ENCODE measurements at regions not wholly inside any gene's neighbourhood (a gene's known extent, or its start where the extent isn't known, plus 50 kb on each side); places are given as distances from the start of the nearest gene placed in this dataset.

DNA sequence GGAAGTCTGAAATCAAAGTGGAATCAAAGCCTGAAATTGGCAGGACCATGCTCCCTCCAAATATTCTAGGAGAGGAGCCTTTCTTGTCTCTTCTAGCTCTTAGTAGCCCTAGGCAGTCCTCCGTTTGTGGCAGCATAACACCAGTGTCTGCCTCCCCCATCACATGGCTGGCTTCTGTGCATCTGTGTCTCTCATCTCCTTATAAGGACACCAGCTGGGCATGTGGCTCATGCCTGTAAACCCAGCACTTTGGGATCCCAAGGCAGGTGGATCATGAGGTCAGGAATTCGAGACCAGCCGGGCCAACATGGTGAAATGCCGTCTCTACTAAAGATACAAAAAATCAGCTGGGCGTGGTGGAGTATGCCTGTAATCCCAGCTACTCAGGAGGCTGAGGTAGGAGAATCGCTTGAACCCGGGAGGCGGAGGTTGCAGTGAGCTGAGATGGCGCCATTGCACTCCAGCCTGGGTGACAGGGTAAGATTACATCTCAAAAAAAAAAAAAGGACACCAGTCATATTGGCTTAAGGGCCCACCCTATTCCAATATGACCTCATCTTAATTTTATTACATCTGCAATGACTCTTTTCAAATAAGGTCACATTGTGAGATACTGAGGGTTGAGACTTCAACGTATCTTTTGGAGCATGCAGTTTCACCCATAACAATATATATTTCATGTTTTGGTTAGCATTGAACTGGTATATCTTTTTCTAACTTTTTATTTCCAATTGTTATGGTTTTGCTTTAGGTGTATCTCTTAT is 148.0 kb upstream of the TPM1 start:
- Histone ChIP-seq H3K9me3 (ENCODE audit: low read depth, low read length, poor library complexity, severe bottlenecking) (no peaks in the 10 kb centered on the region), H3K4me1 (ENCODE audit: insufficient read depth, low read length, poor library complexity, severe bottlenecking) (peaks cover 11% of the 10 kb centered on the region), H3K4me3 (ENCODE audit: low read depth, low read length, poor library complexity, severe bottlenecking) (no peak overlapping the region), H3K27ac (ENCODE audit: low read depth, low read length, poor library complexity, severe bottlenecking) (no peak overlapping the region), H3K27me3 (replicated peaks; ENCODE audit: insufficient read depth, low read depth, low read length, poor library complexity) (no peaks in the 10 kb centered on the region), H3K36me3 (ENCODE audit: insufficient read depth, low read length, poor library complexity, severe bottlenecking) (no peaks in the 10 kb centered on the region)
- intact Hi-C loops (cut with micrococcal nuclease; ENCODE audit: unreplicated experiment) = no loop called here
- POLR2A ChIA-PET (ENCODE audit: low non-redundant PET) = no interaction called here
- BruUV-seq (replicated peaks) = no TSS peak
- TF ChIP-seq, protein P1, sequence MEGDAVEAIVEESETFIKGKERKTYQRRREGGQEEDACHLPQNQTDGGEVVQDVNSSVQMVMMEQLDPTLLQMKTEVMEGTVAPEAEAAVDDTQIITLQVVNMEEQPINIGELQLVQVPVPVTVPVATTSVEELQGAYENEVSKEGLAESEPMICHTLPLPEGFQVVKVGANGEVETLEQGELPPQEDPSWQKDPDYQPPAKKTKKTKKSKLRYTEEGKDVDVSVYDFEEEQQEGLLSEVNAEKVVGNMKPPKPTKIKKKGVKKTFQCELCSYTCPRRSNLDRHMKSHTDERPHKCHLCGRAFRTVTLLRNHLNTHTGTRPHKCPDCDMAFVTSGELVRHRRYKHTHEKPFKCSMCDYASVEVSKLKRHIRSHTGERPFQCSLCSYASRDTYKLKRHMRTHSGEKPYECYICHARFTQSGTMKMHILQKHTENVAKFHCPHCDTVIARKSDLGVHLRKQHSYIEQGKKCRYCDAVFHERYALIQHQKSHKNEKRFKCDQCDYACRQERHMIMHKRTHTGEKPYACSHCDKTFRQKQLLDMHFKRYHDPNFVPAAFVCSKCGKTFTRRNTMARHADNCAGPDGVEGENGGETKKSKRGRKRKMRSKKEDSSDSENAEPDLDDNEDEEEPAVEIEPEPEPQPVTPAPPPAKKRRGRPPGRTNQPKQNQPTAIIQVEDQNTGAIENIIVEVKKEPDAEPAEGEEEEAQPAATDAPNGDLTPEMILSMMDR (conservative IDR thresholded peaks at IDR 0.05; ENCODE audit: low read depth, low read length) = no peak
- TF ChIP-seq EZH2 (IDR thresholded peaks at IDR 0.05; ENCODE audit: borderline replicate concordance, low read depth, low read length, poor library complexity, severe bottlenecking) = no peak
- DNase-seq (ENCODE audit: low spot score) = no peak
- CTCF ChIA-PET = no interaction called here

DNA sequence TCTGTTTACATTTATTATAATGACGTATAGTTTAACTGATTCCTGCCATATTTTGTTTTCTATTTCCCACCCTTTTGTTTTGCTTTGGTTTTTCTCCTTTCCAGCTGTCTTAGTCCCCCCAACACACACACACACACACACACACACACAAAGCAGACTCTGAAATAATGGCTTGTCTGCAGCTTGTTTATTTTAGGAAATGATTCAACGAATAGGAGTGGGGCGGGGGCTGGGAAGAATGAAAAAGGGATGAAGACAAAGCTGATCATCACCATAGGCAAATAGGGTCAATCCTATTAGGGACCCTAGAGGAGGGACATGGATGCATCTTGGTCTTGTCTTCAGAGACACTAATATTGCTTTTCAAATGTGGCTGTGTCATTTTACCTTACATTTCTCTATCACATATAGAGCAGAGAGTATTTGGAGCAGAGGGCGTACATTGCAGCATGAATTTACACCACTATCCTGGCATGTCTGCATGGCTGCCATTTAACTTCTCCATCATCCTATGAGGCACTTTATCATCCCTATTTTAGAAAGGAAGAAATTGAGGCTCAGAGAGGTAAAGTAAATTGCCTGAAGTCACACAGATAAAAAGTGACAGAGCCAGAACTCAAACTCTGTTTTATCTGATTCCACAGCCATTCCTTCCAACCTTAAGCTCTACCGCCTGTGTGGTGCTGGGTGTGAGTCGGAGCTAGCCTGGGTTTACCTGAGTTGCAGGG is 147.2 kb upstream of the TPM1 start:
- ChIA-PET CTCF (no interaction called here), POLR2A (ENCODE audit: low non-redundant PET) (interaction anchor here (0.6 kb wide), 1 partner anchor 592 kb away, joined by 3 read pairs; no protein-coding TSS in a partner anchor)
- Histone ChIP-seq H3K4me1 (ENCODE audit: insufficient read depth, low read length, poor library complexity, severe bottlenecking) (peaks cover 11% of the 10 kb centered on the region), H3K27ac (ENCODE audit: low read depth, low read length, poor library complexity, severe bottlenecking) (no peak overlapping the region), H3K27me3 (replicated peaks; ENCODE audit: insufficient read depth, low read depth, low read length, poor library complexity) (no peaks in the 10 kb centered on the region), H3K9me3 (ENCODE audit: low read depth, low read length, poor library complexity, severe bottlenecking) (no peaks in the 10 kb centered on the region), H3K4me3 (ENCODE audit: low read depth, low read length, poor library complexity, severe bottlenecking) (no peak overlapping the region), H3K36me3 (ENCODE audit: insufficient read depth, low read length, poor library complexity, severe bottlenecking) (no peaks in the 10 kb centered on the region)
- no peak for DNase-seq (ENCODE audit: low spot score)
- intact Hi-C loops (cut with micrococcal nuclease; ENCODE audit: unreplicated experiment) = no loop called here
- no TSS peak for BruUV-seq (replicated peaks)
- TF ChIP-seq, protein P1 (conservative IDR thresholded peaks at IDR 0.05; ENCODE audit: low read depth, low read length) = no peak
- no peak for TF ChIP-seq EZH2 (IDR thresholded peaks at IDR 0.05; ENCODE audit: borderline replicate concordance, low read depth, low read length, poor library complexity, severe bottlenecking)

DNA sequence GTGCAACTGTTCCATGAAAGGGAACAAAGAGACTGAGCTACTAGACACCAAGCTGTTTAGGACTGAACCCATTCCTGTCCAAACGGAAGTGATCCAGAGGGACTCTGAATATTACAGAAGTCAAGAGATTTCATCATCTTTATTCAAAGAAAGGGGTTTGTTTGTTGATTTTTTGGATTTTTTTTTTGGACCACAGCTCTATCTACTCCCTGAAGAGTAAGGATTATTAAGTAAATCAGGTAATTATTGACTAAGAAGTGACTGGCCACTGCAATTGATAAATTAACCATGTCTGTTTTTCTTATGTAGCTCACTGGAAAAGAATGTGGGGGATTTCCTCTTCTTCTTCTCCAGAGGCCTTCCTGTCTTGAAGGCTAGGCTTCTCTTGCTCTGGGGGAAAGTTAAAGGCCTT is 146.6 kb upstream of the TPM1 start:
- Histone ChIP-seq H3K27ac (ENCODE audit: low read depth, low read length, poor library complexity, severe bottlenecking) (no peak overlapping the region), H3K4me3 (ENCODE audit: low read depth, low read length, poor library complexity, severe bottlenecking) (no peak overlapping the region), H3K36me3 (ENCODE audit: insufficient read depth, low read length, poor library complexity, severe bottlenecking) (no peaks in the 10 kb centered on the region), H3K4me1 (ENCODE audit: insufficient read depth, low read length, poor library complexity, severe bottlenecking) (peaks cover 11% of the 10 kb centered on the region), H3K9me3 (ENCODE audit: low read depth, low read length, poor library complexity, severe bottlenecking) (no peaks in the 10 kb centered on the region), H3K27me3 (replicated peaks; ENCODE audit: insufficient read depth, low read depth, low read length, poor library complexity) (no peaks in the 10 kb centered on the region)
- TF ChIP-seq, protein P1 (conservative IDR thresholded peaks at IDR 0.05; ENCODE audit: low read depth, low read length) = no peak
- TF ChIP-seq EZH2 (IDR thresholded peaks at IDR 0.05; ENCODE audit: borderline replicate concordance, low read depth, low read length, poor library complexity, severe bottlenecking) = no peak
- no TSS peak for BruUV-seq (replicated peaks)
- intact Hi-C loops (cut with micrococcal nuclease; ENCODE audit: unreplicated experiment) = no loop called here
- peak; percentile 18 for DNase-seq (ENCODE audit: low spot score)
- ChIA-PET POLR2A (ENCODE audit: low non-redundant PET) (interaction anchor here (0.6 kb wide), 1 partner anchor 591 kb away, joined by 3 read pairs; no protein-coding TSS in a partner anchor), CTCF (no interaction called here)

Data from A673 (cell line).